DOHH2 (cell line): ENCODE measurements at regions not wholly inside any gene's neighbourhood (a gene's known extent, or its start where the extent isn't known, plus 50 kb on each side); places are given as distances from the start of the nearest gene placed in this dataset.

Source experiments
- H3F3A ChIP-seq: fragments of 200-600 bp; sonication (generic), shearing (Covaris generic); 2 replicates; pipeline ENCODE4 v1.6.0; 2016; ENCODE audit warnings: antibody characterized with exemption, mild to moderate bottlenecking; ENCODE audit not compliant: control insufficient read depth, insufficient read depth
- H3K27ac ChIP-seq: fragments of 200-600 bp; sonication (generic); 2 replicates; pipeline ENCODE4 v1.5.1; 2014; ENCODE audit warnings: low read depth, mild to moderate bottlenecking, low read length, moderate library complexity
- H3K27me3 ChIP-seq: fragments of 200-600 bp; sonication (generic); 2 replicates; pipeline ENCODE4 v1.6.1; 2014; ENCODE audit warnings: mild to moderate bottlenecking, low read length, mixed read lengths; ENCODE audit not compliant: control insufficient read depth
- H3K36me3 ChIP-seq: fragments of 200-600 bp; sonication (generic); 2 replicates; pipeline ENCODE4 v1.6.1; 2014; ENCODE audit warnings: mild to moderate bottlenecking, low read length, moderate library complexity, mixed read lengths; ENCODE audit not compliant: control insufficient read depth
- H3K4me1 ChIP-seq: fragments of 200-600 bp; sonication (generic); 2 replicates; pipeline ENCODE4 v1.6.1; 2014; ENCODE audit warnings: mild to moderate bottlenecking, low read length, mixed read lengths; ENCODE audit not compliant: control insufficient read depth
- H3K4me2 ChIP-seq: fragments of 200-600 bp; sonication (generic); 2 replicates; pipeline ENCODE4 v1.6.0; 2014; ENCODE audit warnings: mild to moderate bottlenecking, low read length, moderate library complexity
- H3K4me3 ChIP-seq: fragments of 200-600 bp; sonication (generic); 2 replicates; pipeline ENCODE4 v1.5.1; 2014; ENCODE audit warnings: mild to moderate bottlenecking, low read length, mixed read lengths
- H3K79me2 ChIP-seq: fragments of 200-600 bp; sonication (generic); 2 replicates; pipeline ENCODE4 v1.6.1; 2014; ENCODE audit warnings: mild to moderate bottlenecking, low read length, mixed read lengths; ENCODE audit not compliant: control insufficient read depth
- H3K9me2 ChIP-seq: fragments of 200-600 bp; sonication (generic); replicated peaks from 2 replicates; pipeline ENCODE4 v1.6.1; 2014; ENCODE audit warnings: mild to moderate bottlenecking, low read length, mixed read lengths; ENCODE audit not compliant: control insufficient read depth
- H3K9me3 ChIP-seq: fragments of 200-600 bp; sonication (generic); 2 replicates; pipeline ENCODE4 v1.6.1; 2014; ENCODE audit warnings: antibody characterized with exemption, low read length, mixed read lengths; ENCODE audit not compliant: control insufficient read depth, insufficient read depth
- H4K20me1 ChIP-seq: fragments of 200-600 bp; sonication (generic); 2 replicates; pipeline ENCODE4 v1.6.0; 2014; ENCODE audit warnings: low read depth, mild to moderate bottlenecking, antibody characterized with exemption, low read length, moderate library complexity; ENCODE audit not compliant: control insufficient read depth, insufficient read depth
- CTCF ChIP-seq: fragments of 200-600 bp; sonication (generic); IDR thresholded peaks from one replicate; pipeline ENCODE4 v1.5.1; 2014; ENCODE audit warnings: antibody characterized with exemption, mild to moderate bottlenecking, low read depth, low read length; ENCODE audit not compliant: poor library complexity, severe bottlenecking
- EZH2phosphoT487 ChIP-seq: fragments of 200-600 bp; sonication (generic); IDR thresholded peaks from 2 replicates; pipeline ENCODE4 v1.6.1; 2017; ENCODE audit warnings: borderline replicate concordance, mild to moderate bottlenecking, antibody characterized with exemption, low read length, moderate library complexity, mixed read lengths

DNA sequence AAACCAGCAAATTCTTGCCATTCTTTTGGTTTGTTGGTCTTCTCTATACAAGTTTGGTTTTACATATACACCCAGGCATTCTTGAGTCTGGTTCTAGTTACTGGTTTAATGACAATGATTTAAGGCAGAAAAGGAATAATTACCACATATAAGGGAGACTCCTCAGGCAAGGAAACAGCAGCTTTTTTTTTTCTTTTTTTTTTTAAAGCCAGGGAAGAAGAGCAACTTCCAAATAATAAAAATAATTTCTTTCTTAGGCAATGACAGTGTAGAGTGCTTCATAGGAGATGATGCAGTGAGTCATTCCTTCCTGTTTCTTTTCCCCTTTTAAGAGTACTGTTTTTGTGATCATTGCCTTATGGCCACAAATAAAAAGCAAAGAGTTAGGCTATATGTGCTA lies 289.7 kb downstream of the DKK2 start:
- H3K4me1 ChIP-seq: no peaks in the 10 kb centered on the region
- H3K9me2 ChIP-seq: no peaks in the 10 kb centered on the region
- no peaks in the 10 kb centered on the region for H3K27me3 ChIP-seq
- TF ChIP-seq CTCF (no peak), EZH2phosphoT487 (no peak)
- no peaks in the 10 kb centered on the region for H3K36me3 ChIP-seq
- H3K27ac ChIP-seq: no peak overlapping the region
- H3K9me3 ChIP-seq: no peaks in the 10 kb centered on the region
- H3K4me2 ChIP-seq: no peak overlapping the region
- no peak overlapping the region for H3K4me3 ChIP-seq
- H4K20me1 ChIP-seq: no peaks in the 10 kb centered on the region
- no peaks in the 10 kb centered on the region for H3K79me2 ChIP-seq
- H3F3A ChIP-seq: no peaks in the 10 kb centered on the region

- H3K36me3 ChIP-seq: no peaks in the 10 kb centered on the region
- H3K9me2 ChIP-seq: no peaks in the 10 kb centered on the region; the same call in 1 of the 2 replicates
- H3K4me2 ChIP-seq: no peak overlapping the region
- no peaks in the 10 kb centered on the region for H3K9me3 ChIP-seq
- no peaks in the 10 kb centered on the region for H3K4me1 ChIP-seq
- no peaks in the 10 kb centered on the region for H4K20me1 ChIP-seq
- H3K27me3 ChIP-seq: no peaks in the 10 kb centered on the region
- no peak for TF ChIP-seq EZH2phosphoT487
- no peak for TF ChIP-seq CTCF
- no peaks in the 10 kb centered on the region for H3K79me2 ChIP-seq
- H3F3A ChIP-seq: no peaks in the 10 kb centered on the region
- H3K27ac ChIP-seq: no peak overlapping the region
- no peak overlapping the region for H3K4me3 ChIP-seq
Measured at GRCh38 chr4:106738121-106738520, 298.0 kb downstream of the DKK2 start.

DNA sequence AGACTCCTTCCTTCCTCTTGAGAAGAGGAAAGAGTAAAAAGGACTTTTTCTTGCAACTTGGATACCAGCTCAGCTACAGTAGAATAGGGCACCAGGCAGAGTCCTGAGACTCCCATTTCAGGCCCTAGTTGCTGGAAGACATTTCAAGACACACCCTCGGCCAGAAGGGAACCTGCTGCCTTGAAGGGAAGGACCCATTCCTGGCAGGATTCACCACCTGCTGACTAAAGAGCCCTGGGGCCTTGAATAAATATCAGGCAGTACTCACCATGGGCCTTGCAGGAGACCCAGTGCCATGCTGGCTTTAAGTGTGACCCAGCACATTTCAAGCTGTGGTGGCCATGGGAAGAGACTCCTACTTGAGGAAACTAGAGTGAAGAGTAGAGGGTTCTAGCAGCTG lies 317.6 kb downstream of the DKK2 start:
- H3K79me2 ChIP-seq: no peaks in the 10 kb centered on the region
- no peaks in the 10 kb centered on the region for H3F3A ChIP-seq
- TF ChIP-seq EZH2phosphoT487 (no peak), CTCF (no peak)
- no peaks in the 10 kb centered on the region for H4K20me1 ChIP-seq
- H3K9me3 ChIP-seq: no peaks in the 10 kb centered on the region
- no peaks in the 10 kb centered on the region for H3K4me1 ChIP-seq
- no peaks in the 10 kb centered on the region for H3K36me3 ChIP-seq
- no peaks in the 10 kb centered on the region for H3K9me2 ChIP-seq
- no peaks in the 10 kb centered on the region for H3K27me3 ChIP-seq
- no peak overlapping the region for H3K4me2 ChIP-seq
- no peak overlapping the region for H3K4me3 ChIP-seq
- no peak overlapping the region for H3K27ac ChIP-seq

- Histone ChIP-seq H3K4me3 (no peak overlapping the region), H3K4me2 (no peak overlapping the region), H3K79me2 (no peaks in the 10 kb centered on the region), H3K9me3 (no peaks in the 10 kb centered on the region), H3K4me1 (no peaks in the 10 kb centered on the region), H3K27ac (no peak overlapping the region), H3K36me3 (no peaks in the 10 kb centered on the region), H3K27me3 (no peaks in the 10 kb centered on the region), H3K9me2 (no peaks in the 10 kb centered on the region), H4K20me1 (no peaks in the 10 kb centered on the region), H3F3A (no peaks in the 10 kb centered on the region)
- no peak for TF ChIP-seq CTCF
- TF ChIP-seq EZH2phosphoT487: no peak
Measured at GRCh38 chr4:106717091-106717490, 319.0 kb downstream of the DKK2 start.
